DMS53 (cell line): ENCODE measurements at regions not wholly inside any gene's neighbourhood (a gene's known extent, or its start where the extent isn't known, plus 50 kb on each side); places are given as distances from the start of the nearest gene placed in this dataset.

Experiments
- DNase-seq: peaks from one replicate; lab custom pipeline; 2025; lab: John Stamatoyannopoulos, UW

DNA sequence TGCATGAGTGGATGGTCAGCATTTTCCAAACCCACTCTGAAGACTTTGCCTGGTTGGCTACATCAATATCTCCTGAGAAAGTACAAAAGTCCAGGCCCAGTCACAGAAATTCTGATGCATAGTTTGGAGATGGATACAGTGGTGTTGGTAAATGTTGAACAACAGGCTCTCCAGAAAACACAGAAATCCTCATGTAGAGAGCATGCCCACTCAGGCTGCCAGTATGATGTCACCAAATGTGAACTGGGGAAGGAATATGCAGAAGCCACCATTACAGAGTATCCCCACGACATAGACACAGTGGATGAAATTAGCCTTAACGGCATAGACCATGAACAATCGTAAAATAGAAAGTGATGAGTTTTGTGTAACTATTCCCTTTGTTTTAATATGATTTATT lies 97.1 kb upstream of the NXT1 start:
- DNase-seq, result no peak

DNA sequence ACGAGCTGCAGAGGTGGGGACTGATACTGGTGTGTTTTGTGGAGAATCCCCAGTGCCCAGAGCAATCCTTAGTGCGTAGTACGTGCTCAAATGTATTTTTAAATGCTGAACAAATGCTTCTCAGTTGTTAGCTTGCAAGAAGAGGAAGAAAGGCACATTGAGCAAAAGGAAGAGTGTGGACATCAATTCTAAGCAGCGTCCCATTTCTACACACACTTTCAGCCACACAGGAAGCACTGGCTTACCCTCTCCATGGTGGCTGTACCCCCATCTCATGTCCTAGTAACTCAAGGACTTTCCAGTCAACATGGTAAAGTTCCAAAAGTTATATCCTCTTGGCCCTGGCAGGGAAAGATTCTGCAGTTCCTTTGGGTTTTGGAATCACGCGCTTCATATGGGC lies 98.8 kb upstream of the NXT1 start:
- no peak for DNase-seq

DNA sequence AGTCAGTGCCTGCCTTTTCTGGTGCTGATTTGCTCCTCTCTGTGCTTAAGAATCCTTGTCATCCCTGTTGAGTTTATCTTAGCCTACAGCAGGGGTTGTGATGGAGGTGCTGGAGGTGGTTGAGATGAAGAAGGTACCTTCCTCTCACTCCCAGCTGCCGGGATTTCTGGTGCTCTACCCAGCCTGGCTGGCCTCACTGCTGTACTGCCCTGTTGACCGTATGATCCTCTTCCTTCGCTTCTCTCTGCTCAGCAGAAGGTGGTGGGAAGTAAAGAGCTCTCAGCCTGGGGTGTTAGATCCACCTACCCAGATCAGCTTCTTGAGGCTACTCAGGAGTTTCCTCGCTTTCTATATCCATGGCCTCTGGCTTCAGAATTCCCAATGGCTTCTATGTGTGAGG lies 101.0 kb upstream of the NXT1 start:
- no peak for DNase-seq

DNA sequence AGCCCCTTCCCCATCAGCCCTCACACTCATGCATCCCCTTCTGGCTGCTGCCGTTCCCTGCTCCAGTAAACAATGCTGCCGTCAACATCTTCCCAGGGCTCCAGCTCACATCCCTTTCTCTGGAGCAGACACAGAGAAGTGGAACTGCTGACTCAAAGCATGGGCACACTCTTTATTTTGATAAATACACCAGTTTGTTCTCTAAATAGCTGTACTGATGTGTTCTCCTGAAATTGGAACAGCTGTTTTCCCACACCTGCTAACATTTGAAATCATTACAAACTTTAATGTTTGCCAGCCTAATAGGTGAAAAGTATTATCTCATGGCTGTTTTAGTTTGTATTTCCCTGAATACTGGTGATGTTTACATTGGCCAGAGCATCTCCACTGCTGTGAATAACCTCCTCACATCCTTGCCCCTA lies 102.1 kb upstream of the NXT1 start:
- no peak for DNase-seq

DNA sequence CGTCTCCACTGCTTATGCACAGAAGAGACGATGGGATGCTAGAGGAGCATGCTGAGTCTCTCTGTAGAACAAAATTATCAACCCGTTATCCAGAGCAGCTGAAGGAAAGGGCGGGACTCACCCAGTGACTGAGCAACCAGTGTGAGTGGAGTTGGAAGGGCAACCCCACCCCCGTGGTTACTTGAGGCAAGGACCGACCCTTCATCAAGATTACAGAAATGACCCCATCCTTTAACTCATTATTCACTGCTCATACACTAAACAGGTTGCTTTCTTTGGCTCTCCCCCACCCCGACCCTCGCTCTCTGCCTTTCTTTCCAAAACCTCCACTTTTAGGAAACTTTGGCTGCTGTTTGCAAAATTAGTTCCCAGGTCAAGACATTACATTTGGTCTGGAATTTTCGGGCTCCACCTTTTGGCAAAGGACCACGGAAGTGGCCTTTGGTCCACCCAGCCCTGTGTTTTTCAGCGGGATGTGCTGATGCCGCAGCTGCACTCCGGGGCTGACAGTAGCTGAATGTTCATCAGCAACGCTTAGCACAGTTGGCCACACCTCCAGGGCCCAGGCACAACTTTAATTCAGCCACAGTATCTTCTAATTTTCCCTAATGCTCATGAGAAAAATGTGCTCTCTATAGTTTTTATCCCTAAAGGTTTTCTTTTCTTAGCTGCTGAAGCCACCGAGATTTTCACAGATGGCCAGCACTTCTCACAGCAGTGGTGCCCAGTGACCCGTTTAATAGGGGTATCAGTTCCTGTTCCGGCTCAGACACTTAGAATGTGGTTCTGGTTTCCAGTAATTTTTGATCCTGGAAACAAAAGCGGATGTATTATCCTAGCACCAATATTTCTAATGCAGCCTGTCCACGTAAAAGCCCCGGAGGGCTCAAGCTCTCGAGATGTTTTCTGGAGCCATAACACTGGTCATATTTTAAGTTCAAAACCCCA lies 103.6 kb upstream of the NXT1 start:
- DNase-seq, result no peak

DNA sequence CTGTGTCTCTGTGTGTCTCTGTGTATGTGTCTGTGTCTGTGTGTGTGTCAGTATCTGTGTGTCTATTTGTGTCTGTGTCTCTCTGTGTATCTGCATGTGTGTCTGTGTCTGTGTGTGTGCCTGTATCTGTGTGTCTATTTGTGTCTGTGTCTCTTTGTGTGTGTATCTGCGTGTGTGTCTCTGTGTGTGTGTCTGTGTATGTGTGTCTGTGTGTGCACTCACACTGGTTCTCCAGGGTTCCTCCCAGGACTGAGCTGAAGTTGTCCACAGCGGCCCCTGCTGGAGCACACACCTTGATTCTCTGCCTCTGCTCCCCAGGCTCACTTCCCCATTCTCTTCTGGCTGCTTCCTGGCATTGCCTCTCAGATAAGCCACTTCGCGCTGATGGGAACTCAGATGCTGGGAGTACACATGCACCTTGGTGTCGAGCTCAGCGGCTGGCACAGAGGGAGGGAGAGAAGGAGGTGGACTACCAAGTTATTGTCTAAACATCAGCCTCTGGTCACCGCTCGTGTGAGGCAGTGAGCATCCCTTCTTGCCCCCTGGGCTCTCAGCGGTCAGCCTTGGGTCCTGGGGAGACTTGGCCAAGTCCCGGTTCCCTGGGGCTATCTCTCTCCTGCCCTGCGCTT lies 104.9 kb upstream of the NXT1 start:
- DNase-seq, result peak; percentile 40

DNA sequence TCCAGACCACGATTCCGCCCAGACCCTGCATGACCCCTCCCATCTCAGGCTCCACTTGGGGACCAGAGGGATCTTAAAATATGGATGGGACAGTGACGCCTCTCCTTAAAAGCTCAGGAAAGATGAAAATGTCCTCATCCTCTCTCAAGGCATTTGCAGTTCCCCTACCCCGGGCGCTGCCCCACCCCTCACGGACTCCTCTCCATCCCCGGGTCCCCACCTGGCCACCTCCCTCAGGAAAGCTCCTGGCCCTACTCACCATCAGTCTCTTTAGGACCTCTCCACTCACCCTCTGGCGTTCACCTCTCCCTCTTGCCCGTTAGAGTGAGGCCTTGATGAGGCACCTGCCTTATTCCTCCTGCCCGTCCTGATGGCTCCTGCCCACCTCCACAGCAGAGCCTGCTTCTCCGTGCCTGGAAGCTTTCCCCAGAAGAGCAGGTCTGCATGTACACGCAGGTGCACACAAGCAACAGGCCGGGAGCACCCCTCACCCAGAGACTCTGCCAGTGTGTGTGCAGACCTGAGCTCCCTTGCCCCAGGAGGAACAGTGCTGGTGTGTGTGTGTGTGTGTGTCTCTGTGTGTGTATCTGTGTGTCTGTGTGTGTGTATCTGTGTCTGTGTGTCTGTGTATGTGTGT lies 105.6 kb upstream of the NXT1 start:
- DNase-seq, result no peak

DNA sequence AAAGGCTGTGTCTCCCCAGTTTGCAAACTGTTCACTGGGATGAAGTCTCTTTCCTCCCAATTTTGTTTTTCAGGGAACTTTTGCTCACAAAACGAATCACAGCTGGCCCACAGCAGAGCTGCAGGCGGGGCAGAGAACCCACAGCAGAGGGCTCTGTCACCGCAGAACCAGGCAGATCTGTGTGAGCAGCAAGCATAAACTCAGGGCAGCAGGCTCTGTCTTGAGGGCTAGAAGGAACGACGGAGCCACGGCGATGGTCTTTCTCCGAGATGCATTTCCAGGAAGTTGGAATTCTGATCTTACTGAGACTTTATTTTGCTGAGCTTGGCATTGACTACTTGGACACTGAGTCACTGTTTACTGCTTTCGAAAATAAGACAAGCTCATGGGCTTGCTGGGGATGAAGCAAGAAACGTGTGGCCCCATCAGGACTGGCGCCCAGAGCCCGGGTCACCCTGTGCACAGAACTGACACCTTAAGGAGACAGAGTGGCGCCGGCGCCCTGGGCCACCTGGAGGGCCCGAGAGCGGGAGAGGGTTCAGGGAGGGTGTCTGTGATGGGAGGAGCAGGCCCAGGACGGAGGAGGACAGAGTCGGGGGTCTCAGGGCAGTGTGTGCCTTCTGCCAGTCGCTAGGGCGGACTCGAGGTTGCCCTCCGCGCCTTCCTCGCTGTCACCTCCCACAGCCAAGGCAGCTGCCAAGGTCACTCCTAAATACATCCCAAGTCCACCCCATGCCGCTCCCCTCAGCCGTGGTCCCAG lies 106.3 kb upstream of the NXT1 start:
- no peak for DNase-seq

DNA sequence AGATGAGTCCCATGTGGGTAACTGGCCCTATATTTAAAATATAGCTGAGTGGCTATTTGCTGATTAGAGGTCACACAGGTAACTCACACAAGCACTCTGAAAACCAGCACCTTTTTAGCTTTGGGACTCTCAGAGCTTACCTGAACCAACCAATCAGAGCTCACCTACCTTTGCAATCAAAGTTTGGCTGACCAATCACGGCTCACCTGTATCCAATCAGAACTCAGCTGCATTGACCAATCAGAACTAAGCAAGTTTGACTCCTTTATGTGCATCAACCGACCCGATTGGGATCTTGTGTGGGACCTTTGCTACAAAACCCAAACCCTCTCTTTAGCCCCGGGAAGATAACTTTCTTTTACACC lies 106.8 kb upstream of the NXT1 start:
- DNase-seq, result no peak

DNA sequence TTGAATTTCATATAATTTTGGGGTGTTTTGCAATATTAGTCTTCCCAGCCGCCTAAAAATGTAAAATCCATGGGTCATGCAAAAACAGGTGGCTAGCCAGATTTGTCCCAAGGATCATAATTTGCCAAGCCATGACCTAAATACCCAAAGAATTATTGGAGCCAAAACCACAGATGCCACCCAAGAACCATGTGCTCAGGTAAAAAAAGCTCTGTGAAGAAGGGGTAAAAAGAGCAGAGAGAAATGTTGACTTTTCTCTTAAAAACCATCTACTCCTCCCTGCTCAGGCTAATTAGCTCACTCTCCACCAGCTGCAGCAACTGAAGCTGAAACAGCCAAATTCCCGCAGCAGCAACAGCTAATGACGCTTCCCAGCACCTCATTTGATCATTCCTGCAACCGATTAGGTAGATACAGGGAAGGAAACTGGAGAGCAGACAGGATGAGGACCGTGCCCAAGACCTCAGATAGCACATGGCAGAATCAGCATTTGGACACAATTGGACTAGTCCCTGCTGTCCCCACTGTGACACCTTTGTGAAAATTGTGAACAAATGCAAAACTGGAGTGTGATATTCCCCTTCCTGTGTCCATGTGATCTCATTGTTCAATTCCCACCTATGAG lies 107.9 kb upstream of the NXT1 start:
- no peak for DNase-seq

DNA sequence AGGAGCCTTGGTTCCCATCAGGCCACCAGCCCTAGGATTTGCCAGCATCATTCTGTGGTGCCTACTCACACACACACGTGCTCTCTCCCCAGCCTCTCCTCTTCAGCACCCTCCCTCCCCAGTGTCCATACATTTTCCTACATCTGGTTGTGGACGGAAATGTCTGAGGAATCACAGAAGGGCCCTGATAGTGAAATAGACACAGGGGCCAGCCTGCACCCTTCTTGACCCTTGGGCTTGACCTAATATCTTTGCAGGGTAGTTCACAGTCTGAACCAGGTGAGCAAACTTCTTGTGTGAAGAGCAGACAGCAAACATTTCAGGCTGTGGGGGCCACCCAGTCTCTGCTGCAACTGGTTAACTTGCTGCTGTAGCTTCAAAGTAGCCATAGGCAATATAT lies 108.5 kb upstream of the NXT1 start:
- no peak for DNase-seq

DNA sequence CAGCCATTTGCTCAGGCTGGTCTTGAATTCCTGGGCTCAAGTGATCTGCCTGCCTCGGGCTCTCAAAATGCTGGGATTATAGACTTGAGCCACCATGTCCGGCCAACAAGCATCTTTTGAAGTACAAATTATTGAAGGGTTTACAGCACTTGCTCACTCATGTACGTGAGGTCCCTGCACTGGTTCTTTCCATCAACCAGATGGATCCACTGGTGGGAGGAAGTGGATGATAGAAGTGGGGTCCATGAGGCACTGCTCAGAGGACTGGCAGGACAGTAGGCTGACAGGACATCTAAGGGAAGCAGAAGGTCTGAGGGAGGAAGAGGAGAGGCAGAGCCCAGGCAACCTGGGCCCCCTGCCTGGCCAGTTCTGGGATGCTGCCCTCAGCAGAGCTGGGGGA lies 109.2 kb upstream of the NXT1 start:
- DNase-seq, result no peak

DNA sequence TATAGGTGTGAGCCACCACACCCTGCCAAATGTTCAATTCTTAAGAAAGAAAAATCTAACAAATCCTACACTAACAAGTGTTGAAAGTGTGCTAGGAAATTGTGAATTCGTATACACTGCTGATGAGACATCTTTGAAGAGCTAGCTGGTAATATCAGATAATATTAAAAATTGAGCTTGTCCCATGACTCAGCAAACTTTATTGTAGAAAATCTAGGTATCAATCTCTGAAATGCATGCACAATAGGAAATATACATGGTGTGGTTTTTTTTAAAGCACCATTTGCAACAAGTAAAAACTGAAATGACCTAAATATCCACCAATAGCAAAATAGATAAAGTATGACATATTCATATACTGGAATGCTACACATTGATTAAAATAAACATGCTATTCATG lies 110.1 kb upstream of the NXT1 start:
- no peak for DNase-seq

DNA sequence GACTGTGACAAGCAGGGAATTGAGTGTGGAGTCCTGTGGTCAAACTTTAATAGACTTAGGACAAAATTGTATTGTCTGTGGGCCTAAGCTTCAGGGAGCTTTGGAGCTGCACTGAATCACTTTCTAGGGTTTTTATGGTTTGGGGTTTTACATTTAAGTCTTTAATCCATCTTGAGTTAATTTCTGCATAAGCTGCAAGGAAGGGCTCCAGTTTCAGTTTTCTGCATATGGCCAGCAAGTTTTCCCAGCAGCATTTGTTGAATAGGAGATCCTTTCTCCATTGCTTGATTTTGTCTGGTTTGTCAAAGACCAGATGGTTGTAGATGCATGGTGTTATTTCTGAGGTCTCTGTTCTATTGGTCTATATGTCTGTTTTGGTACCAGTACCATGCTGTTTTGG lies 113.4 kb upstream of the NXT1 start:
- no peak for DNase-seq

DNA sequence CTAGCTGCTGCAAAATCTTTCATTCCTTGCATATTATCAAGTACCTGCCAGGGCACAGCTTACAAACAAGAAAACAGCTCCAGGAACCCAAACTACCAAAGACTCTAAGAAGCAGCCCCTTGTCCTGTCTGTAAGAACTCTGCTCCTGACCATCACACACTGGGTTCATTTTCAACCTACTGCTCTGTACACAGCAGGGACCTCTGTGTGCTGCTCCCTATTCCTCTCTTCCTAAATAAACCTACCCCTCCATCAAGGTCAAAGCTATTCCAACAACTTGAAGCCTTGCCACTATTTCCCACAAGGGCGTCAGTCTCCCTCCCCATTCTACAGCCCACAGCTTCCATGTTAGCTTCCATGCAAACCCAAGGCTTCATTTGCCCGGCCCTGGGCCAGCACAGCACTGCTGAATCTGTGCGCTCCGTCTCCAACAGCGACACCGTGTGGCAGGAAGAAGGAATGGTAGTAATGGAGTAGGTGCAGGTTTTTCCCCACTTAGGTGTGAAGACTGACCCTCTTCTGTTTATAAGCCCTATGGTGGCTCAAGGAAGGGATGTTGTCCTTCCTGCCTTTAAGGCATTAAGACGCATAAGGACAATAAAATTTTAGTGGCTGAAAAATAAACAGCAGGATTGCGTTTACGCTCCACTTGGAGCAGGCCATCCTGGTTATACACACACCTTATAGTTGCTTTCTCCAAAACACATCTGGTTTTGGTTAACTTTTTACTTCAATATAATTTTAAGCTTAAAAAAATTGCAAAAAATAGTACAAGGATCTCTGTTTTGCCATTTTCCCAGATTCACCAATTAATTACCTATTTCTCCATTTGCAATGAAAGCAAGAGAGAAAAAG lies 115.2 kb upstream of the NXT1 start:
- peak; percentile 69 for DNase-seq

DNA sequence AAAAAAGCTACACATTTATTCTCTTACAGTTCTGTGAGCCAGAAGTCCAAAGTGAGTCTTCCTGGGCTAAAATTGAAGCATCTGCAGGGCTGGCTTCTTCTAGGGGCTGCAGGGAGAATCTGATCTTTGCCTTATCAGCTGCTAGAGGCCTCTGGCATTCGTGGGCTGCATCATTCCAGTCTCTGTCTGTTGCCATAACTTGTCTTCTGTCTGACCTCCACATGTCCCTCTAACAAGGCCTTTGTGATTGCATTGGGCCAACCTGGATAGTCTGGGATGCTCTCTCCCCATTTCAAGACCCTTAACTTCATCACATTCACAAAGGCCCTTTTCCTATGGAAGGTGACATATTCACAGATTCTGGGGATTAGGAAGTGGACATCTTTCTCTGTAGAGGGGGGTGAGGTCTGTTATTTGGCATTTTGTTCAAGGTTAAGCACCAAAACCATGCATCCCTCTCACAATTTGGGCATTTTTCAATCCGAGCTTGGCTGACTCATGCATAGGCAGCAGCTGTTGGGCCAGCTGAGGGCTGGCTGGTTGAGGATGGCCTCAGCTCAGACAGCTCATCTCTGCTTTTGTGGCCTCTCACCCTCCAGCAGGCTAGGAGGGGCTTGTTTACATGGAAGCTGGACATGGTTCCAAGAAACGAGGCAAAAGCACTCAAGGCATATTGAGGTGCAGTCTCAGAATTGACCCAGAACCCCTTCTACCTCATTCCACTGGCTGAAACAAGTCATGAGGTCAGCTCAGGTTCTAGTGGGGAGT lies 116.1 kb upstream of the NXT1 start:
- DNase-seq, result no peak

DNA sequence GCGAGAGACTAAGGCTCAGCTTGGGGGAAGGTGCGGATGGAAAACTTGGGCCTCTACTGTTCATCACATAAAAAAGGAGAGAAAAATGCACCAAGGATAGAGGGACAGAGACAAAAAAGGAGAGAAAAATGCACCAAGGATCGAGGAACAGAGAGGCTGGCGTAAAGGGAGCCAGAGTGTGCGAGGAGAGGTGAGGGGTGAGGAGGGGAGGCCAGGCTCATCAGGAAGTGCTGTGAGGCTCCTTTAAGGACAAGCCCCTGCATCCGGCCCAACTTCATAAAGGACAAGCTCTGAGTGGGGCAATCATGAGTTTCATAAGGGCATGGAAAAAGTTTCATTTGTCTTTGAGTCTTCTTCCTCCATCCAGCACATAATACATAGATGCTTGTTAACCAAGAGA lies 117.2 kb upstream of the NXT1 start:
- DNase-seq, result no peak

DNA sequence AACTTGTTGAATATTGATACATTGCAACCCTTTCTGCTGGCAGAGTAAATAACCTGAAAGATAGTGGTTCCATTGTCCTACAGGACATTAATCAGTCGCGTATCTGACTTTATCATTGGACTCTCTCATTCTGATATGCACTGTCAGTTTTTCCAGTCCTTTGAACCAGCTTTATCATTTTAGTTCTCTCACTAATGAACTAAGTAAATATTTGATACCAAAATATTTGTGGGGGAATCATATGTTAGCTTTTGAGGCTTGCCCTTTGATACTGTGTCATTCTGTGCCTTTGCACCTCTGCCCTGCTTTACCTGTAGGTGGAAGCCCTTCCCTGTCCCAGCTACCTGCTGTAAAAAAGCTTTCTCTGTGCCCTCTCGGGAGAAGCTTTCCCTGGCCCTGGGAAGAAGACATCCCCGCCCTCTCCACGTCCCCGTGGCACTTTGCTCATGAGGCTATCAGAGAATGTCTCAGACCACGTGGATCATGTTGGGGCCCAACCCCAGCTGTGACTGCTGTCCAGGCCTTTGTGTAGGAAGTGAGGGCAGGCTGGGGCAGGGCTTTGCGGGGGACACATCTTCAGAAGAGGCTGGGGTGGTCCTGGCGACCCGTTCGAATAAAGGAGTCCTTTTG lies 117.8 kb upstream of the NXT1 start:
- DNase-seq, result no peak

DNA sequence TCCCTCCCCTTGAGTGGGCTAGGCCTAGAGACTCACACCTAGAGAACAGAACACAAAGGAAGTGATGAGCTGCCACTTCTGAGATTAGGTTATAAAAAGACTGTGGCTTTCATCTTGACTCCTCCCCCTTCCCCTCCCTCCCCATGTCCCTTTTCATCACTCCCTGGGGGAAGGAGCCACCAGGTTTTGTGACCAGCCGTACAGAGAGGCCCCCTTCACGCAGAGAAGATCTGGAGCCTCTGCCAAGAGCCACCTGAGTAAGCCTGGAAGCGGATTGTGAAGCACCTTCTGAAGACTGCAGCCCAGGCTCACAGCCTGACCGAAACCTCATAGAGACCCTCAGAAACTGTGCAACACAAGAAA lies 118.4 kb upstream of the NXT1 start:
- DNase-seq, result no peak
